SW 1271 (cell line): ENCODE measurements at regions not wholly inside any gene's neighbourhood (a gene's known extent, or its start where the extent isn't known, plus 50 kb on each side); places are given as distances from the start of the nearest gene placed in this dataset.

Experiments
- DNase-seq, 2 experiments: peaks; one replicate each; lab custom pipeline; 2025; lab: John Stamatoyannopoulos, UW

- DNase-seq: no peak
Measured at GRCh38 chr4:141783770-141784169, 147.4 kb downstream of the IL15 start.

- DNase-seq: no peak
Measured at GRCh38 chr4:141786946-141787345, 150.6 kb downstream of the IL15 start.

DNA sequence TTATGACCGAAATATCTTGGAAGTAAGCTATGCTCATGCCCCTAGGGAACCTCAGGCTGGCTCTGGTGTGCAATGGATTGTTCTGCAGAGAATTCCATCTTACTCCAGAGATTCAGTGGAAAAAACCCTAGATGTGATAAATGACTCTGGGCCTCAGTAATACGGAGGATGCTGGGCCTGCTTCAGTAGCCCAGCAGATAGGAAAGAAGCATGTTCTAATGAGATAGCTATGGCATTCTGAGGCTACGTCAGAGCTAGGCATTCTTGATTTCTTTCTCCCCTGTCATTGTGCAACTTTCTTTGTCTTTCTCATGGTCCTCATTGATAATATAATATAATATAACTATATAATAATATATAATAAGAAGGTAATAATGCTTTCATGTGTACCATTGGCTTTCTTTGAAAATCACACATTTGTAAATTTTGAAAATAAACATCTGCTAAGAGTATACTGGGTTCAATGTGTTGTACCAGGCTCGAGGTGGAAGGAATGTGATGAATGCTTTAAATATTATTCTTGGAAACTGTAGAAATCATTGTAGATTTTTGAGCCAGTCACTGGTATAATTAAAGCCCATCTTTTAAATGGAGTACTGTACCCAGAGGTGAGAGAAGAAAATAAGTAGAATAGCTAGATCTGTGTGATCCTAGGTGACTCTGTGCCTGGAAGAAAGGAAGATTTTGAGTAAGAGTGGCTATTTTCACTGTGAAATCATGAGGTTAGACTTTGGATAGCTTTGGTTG lies 152.0 kb downstream of the IL15 start:
- no peak for DNase-seq

DNA sequence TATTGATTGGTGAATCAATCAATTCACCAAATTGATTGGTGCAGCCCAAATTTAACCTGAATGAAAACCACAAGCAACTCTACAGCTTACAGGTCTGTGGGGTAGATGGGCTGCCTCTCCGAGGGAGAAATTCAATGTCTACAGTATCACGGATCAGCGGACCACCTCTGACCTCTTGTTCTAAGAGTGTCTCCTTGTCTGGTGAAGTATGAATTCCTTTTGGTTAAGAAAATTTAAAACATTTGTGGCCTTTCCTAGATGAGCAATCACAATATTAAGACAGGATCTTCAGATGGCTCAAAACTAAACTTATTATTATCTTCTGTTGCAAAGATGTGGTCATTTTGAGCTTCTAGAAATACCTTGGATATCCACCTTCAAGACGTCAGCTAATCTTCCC lies 153.3 kb downstream of the IL15 start:
- no peak for DNase-seq

- no peak for DNase-seq
Measured at GRCh38 chr4:141792164-141792563, 155.8 kb downstream of the IL15 start.

GRCh38 chr4:141797966-141798365 lies 161.6 kb downstream of the IL15 start:
- DNase-seq: no peak

GRCh38 chr4:141801558-141801957 lies 165.2 kb downstream of the IL15 start:
- no peak for DNase-seq

GRCh38 chr4:141802333-141802732 lies 165.9 kb downstream of the IL15 start:
- DNase-seq: no peak

DNA sequence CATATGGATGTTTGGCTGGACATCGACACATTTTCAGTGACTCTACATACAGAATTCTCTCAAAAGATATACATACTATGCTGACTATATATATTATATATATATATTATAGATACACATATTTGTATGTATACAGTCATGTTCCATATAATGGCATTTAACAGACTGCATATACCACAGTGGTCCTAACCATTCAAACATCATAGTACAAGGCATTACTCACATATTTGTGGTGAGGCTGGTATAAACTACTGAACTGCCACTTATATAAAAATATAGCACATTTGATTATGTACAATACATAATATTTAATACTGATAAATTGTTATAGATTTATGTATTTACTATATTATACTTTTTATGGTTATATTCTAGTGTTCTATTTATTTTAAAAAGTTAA lies 168.5 kb downstream of the IL15 start:
- DNase-seq: no peak

GRCh38 chr4:141807103-141807891 lies 170.9 kb downstream of the IL15 start:
- DNase-seq: no peak

DNA sequence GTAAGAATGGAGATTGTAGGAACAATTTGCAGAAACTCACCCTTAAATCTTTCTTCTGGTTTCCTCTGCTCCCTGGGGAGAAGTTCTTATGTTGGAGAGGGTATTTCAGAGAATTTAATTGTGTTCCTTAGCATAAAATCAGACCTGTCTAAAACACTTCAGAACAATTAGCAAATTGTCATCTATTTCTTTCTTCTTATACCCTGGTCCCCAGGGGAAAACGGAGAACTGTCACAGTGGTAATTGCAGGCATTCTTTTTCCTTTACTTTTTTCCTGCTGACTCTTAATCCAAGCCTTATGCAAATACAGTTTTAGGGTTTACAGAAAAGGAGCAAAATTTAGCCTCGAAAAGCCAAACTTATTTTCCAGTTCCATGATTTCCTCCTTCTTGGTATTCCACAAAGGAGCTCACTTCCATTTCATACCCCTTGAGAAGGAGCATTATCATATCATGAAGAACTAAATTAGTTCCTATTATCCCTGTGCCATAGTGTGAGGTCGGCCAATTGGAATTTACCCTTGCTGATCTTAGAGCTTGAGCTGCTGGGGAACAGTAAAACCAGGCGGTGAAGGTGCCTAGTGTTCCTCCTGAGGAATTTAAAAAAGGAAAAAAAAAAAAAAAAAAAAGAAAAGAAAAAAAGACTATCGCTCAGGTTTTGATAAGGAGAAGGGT lies 173.8 kb downstream of the IL15 start:
- DNase-seq: no peak

GRCh38 chr4:141810712-141811375 lies 174.5 kb downstream of the IL15 start:
- no peak for DNase-seq

GRCh38 chr4:141812158-141812557 lies 175.8 kb downstream of the IL15 start:
- DNase-seq: no peak

GRCh38 chr4:141814499-141814898 lies 178.1 kb downstream of the IL15 start:
- no peak for DNase-seq

DNA sequence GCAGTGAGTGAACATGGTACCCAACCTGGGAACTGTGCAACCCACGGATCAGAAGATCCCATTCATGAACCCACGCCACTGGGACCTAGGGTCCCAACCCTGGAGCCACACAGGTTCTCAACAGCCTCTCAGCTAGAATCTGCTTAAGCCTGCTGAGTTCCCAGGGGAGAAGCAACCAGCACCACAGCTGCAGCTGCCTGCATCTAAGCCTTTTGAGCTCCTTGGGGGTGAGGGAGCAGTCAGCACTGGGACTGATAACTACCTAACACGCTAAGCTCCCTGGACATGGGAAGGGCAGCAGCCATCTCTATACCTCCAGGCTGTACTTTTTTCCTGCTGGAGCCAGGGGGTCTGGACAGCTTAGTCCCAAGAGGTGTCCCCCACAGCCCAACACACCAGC lies 179.3 kb downstream of the IL15 start:
- DNase-seq: no peak

DNA sequence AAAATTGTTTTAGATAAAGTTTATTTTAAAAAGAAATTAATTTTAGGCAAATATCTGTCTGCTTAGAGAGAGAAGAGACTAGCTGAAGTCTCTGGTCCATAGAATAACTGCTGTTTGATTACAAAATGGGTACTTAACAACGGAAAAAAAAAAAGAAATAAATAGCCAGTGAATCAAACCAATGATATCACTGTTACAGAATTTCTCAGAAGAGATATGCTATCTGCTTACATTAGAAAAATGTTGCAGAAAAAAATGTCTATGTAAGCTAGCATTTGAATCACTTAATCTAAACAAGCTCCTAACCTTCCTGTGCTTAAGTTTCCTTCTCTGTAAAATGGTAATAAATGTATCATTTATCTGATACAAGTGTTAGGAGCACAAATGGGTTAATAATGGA lies 189.9 kb downstream of the IL15 start:
- no peak for DNase-seq

DNA sequence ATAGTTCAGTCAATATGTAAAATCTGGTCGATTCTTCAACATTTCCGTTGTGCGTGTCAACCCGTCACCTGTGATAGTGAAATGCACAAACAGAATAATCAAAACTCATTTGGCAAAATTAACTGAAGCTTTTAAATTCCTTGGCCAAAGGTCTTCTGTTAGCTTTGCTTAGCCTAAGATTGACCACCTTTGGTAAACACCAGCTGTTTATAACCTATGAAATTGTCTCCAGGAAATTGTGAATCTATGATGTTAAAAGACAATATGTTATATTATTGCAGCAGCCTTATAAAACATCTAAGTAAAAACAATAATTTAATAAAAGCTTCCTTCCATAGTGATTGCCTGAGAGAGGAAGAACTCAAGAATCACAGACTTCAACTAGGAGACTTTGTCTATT lies 196.8 kb downstream of the IL15 start:
- DNase-seq: no peak

GRCh38 chr4:141840299-141840986 lies 204.1 kb downstream of the IL15 start:
- no peak for DNase-seq

GRCh38 chr4:141843136-141843535 lies 206.8 kb downstream of the IL15 start:
- DNase-seq: no peak

DNA sequence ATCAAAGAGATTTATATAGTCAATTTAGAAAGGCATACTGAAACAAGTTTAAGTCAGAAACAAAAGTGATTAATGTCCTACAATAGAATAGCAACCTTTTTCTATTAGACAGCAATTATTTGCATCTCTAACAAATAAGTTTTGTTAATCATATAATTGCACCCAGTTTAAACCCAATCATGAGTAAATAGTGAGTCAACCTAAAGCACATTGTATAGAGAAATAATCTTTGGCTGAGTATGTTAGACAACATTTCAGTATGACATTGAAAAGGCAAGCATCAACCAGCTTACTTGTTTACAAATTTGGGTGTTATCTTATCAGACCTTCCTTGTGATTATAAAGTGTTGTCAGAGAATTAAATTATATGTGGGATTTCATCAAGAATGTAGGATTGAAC lies 209.5 kb downstream of the IL15 start:
- no peak for DNase-seq

DNA sequence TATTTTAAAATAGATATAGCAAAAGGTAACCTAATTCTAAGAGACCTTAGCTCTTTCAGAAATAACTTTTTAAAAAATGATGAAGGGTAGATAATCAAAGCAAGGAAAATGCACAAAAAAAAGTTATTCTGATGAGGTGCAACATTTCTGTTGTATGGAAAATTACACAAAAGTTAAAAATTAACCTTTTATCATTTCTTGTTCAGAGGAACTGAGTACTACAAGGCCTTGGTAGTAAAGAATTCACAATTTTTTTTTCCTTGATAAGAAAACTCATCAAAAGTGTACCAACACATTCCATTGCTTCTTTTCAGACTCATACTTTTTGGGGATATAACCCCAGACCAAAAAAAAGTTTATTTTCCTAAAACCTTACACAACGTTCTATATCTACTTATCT lies 213.0 kb downstream of the IL15 start:
- DNase-seq: no peak

GRCh38 chr4:141849778-141850177 lies 213.4 kb downstream of the IL15 start:
- DNase-seq: no peak
